Subcutaneous abdominal adipose tissue (tissue), 5 donors: ENCODE measurements at regions not wholly inside any gene's neighbourhood (a gene's known extent, or its start where the extent isn't known, plus 50 kb on each side); places are given as distances from the start of the nearest gene placed in this dataset.

Source experiments
- H3K27ac ChIP-seq: one replicate; pipeline ENCODE4 v1.7.0; 2013; ENCODE audit warnings: low read depth, mild to moderate bottlenecking, inconsistent platforms, low read length, moderate library complexity
- H3K27me3 ChIP-seq, 5 donors: one replicate each; pipeline ENCODE4 v1.7.0; 2013; ENCODE audit warnings: low read length in 5 of 5, inconsistent platforms in 1 of 5; ENCODE audit not compliant: control insufficient read depth in 5 of 5, insufficient read depth in 4 of 5
- H3K36me3 ChIP-seq, 5 donors: one replicate each; pipeline ENCODE4 v1.7.0; 2013; ENCODE audit warnings: low read length in 5 of 5; ENCODE audit not compliant: control insufficient read depth in 5 of 5, insufficient read depth in 5 of 5
- H3K4me1 ChIP-seq, 5 donors: one replicate each; pipeline ENCODE4 v1.7.0; 2013; ENCODE audit warnings: low read length in 5 of 5, mild to moderate bottlenecking in 3 of 5, moderate library complexity in 1 of 5; ENCODE audit not compliant: control insufficient read depth in 5 of 5, insufficient read depth in 5 of 5
- H3K4me3 ChIP-seq, 5 donors: one replicate each; pipeline ENCODE4 v1.7.0; 2013; ENCODE audit warnings: low read length in 5 of 5, low read depth in 1 of 5
- H3K9ac ChIP-seq, 5 donors: one replicate each; pipeline ENCODE4 v1.7.0; 2013; ENCODE audit warnings: low read length in 5 of 5, mild to moderate bottlenecking in 4 of 5, moderate library complexity in 3 of 5
- H3K9me3 ChIP-seq, 5 donors: one replicate each; pipeline ENCODE4 v1.7.0; 2013; ENCODE audit warnings: low read length in 5 of 5; ENCODE audit not compliant: control insufficient read depth in 5 of 5
- donor health status: healthy.
- donor health status: healthy.
- donor health status: healthy.
- donor health status: healthy.
- donor health status: healthy.

DNA sequence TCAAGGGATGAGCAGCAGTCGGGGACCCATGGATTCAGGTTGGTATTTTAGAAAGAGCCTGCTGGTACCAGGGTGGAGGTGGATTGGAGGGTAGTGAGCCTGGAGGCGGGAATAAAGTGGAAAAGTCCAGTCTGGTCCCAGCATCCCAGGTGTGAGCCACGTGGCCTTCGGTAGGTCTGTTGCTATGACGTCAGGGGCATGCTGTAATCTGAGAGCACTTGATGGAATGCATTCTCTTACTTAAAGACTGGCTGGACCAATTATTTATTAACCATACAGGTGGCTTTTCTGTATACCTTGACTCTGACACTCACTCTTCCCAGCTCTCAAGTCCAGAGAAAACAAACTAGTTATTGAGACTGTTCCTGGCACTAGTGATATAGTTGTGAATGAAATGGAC is 389.9 kb upstream of the RGMA start:
- no peaks in the 10 kb centered on the region for H3K9me3 ChIP-seq
- H3K4me3 ChIP-seq, result no peak overlapping the region
- H3K9ac ChIP-seq, result no peak overlapping the region
- H3K36me3 ChIP-seq, result no peaks in the 10 kb centered on the region
- no peaks in the 10 kb centered on the region for H3K4me1 ChIP-seq
- no peaks in the 10 kb centered on the region for H3K27me3 ChIP-seq
- no peak overlapping the region for H3K27ac ChIP-seq

DNA sequence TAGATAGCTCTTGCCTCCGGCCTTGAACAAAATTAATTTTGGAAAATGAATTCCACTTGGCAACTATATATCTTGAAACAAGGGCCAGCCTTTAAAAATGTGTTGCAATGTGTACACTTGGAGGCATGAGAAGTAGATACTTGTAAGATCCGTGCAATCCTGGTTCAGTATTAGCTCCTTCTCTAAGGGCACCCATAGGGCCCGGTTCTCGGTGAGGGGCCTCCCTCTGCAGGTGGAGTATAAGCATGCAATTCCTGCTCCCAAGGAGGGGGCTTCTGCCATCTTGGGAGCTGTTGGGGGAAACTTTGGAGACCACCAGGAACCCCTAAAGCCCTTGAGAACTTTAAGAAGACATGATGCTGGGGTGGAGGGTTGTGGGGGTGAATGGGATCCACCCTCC is 388.7 kb upstream of the RGMA start:
- H3K36me3 ChIP-seq, result no peaks in the 10 kb centered on the region
- no peaks in the 10 kb centered on the region for H3K9me3 ChIP-seq
- no peak overlapping the region for H3K9ac ChIP-seq
- no peaks in the 10 kb centered on the region for H3K4me1 ChIP-seq
- no peaks in the 10 kb centered on the region for H3K27me3 ChIP-seq
- H3K4me3 ChIP-seq, result no peak overlapping the region
- H3K27ac ChIP-seq, result no peak overlapping the region

DNA sequence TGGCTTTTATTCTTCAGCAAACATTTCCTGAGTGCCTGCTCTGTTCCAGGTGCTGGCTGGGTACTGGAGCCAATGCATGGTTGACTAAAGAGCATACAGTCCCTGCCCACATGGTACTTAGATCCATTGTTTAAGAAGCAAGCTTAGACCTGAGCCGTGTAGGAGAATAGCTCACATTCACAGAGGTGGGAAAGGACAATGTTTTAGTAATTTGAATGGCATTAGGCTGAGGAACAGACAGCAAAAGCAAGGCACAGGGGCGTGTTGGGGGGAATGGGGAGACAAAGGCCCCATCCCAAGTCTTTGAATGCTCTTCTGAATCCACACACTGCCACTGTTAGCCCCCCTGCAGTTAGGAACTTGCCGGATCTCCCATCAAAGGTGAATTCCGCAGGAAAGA is 388.2 kb upstream of the RGMA start:
- H3K36me3 ChIP-seq, result no peaks in the 10 kb centered on the region
- no peaks in the 10 kb centered on the region for H3K27me3 ChIP-seq
- no peak overlapping the region for H3K4me3 ChIP-seq
- H3K4me1 ChIP-seq, result no peaks in the 10 kb centered on the region
- no peaks in the 10 kb centered on the region for H3K9me3 ChIP-seq
- H3K27ac ChIP-seq, result no peak overlapping the region
- H3K9ac ChIP-seq, result no peak overlapping the region

DNA sequence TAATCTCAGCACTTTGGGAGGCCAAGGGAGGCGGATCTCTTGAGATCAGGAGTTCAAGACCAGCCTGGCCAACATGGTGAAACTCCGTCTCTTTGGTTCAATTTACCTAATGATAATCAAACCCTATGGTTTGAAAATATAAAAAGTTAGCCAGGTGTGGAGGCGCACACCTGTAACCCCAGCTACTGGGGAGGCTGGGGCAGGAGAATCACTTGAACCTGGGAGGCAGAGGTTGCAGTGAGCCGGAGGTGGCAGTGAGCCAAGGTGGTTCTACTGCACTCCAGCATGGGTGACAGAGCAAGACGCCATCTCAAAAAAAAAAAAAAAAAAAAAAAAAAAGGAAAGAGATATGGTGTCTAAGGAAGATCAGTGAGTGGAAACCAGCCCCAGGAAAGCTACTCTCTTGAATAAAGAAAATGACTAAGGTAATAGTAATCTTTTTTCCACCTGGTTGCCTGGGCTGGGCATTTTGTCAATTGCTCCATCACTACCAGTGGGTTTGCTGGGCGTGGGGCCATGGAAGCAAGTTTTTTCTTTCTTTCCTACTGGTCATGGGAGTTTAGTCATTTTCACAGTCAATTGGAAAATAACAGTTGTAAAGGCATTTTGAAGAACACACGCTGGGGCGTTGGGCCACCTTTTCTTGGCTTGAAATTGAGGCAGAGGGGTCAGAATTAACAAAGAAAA is 387.6 kb upstream of the RGMA start:
- no peaks in the 10 kb centered on the region for H3K27me3 ChIP-seq
- H3K9me3 ChIP-seq, result no peaks in the 10 kb centered on the region
- no peak overlapping the region for H3K9ac ChIP-seq
- no peaks in the 10 kb centered on the region for H3K36me3 ChIP-seq
- H3K27ac ChIP-seq, result no peak overlapping the region
- H3K4me3 ChIP-seq, result no peak overlapping the region
- H3K4me1 ChIP-seq, result no peaks in the 10 kb centered on the region

DNA sequence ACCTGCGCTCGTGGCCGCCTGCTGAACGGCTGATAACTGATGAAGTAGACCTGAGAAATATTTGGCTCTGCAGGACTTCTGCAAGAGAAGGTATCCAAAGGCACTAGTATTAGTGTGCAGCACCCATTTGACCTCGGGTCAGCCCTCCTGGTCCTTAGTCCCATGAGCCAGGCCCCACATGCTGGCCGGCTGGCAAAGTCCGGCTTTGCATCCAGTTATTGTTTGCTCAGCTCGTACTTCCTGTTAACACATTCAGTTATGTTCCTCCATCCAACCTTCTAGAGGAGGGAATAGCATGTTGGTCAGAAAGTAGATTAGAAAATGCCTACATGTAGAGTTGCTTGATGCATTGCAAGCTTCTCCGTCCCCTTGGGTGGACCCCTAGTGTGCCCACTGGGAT is 385.7 kb upstream of the RGMA start:
- Histone ChIP-seq H3K27ac (no peak overlapping the region), H3K27me3 (no peaks in the 10 kb centered on the region), H3K36me3 (no peaks in the 10 kb centered on the region), H3K4me1 (no peaks in the 10 kb centered on the region), H3K4me3 (no peak overlapping the region), H3K9me3 (no peaks in the 10 kb centered on the region), H3K9ac (no peak overlapping the region)

DNA sequence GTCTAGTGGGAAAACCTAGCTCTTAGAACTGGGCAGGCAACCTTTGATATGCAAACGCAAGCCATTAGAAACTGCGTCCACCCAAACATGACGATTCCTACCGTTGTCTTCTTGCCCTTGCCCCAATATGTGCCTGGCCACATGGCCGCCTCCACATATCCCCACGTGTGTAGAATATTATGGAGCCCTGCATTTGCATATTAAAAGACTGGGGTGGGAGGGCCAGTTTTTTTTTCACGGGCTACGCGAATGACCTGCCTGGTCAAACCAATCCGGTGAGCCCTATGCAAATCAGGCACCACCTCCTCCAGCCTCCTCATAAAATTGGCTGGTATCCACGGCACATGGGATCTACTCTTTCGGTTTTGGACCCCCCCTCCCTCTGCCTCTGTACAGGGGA is 381.0 kb upstream of the RGMA start:
- Histone ChIP-seq H3K36me3 (no peaks in the 10 kb centered on the region), H3K9ac (no peak overlapping the region), H3K4me3 (no peak overlapping the region), H3K27me3 (no peaks in the 10 kb centered on the region), H3K9me3 (no peaks in the 10 kb centered on the region), H3K4me1 (no peaks in the 10 kb centered on the region), H3K27ac (no peak overlapping the region)

DNA sequence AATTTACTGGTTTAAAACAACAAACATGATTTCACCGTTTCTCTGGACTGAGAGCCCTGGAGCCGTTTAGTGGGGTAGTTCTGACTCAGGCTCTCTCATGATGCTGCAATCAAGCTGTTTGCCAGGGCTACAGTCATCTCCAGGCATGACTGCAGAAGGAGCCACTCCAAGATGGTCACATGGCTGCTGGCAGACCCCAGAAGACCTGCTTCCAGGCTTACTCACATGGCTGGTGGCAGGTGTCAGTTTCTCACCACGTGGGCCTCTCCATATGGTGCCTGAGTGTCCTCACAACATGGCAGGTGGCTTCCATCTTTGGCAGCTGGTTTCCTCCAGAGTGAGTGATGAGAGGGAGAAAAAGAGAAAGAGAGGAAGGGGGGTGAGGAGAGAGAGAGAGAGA is 378.3 kb upstream of the RGMA start:
- Histone ChIP-seq H3K9me3 (no peaks in the 10 kb centered on the region), H3K4me3 (no peak overlapping the region), H3K36me3 (no peaks in the 10 kb centered on the region), H3K4me1 (no peaks in the 10 kb centered on the region), H3K27me3 (no peaks in the 10 kb centered on the region), H3K9ac (no peak overlapping the region), H3K27ac (no peak overlapping the region)

DNA sequence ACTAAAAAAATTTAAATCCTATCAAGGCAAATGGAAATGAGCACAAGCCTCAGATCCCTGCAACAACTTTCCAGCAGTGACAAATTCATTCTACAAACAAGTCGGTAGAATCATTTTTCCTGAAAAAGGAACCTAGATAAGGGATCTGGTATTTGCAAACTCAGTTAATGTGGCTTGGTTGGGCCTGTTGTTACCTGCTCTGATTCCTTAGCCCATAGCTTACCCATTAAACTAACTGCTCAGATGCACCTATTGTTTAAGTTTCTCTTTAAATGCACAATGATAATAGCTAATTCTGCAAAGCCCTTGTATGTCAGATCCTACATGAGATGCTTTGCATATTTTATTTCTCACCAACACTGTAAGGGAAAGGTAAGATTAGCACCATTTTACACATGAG is 377.4 kb upstream of the RGMA start:
- Histone ChIP-seq H3K27ac (no peak overlapping the region), H3K27me3 (no peaks in the 10 kb centered on the region), H3K36me3 (no peaks in the 10 kb centered on the region), H3K4me1 (no peaks in the 10 kb centered on the region), H3K9me3 (no peaks in the 10 kb centered on the region), H3K9ac (no peak overlapping the region), H3K4me3 (no peak overlapping the region)

DNA sequence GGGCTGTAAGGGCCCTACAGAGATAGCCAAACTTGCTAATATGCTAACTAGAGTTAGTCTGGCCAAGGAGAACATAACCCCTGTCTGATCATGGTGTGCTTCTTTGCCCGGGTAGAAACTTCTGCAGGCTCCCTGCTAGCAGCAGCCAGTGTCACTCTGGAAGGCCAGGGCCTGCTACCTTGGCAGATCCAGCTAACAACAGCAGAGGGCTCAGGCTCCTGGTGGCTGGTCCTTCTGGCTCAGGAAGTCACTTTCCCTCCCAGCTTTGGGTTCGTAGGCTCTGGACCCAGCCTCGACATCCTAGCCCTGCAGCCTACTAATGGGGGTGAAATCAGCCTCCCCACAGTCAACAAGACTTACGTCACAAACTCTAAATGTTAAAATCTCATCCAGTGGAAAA is 373.7 kb upstream of the RGMA start:
- H3K9ac ChIP-seq, result no peak overlapping the region
- no peaks in the 10 kb centered on the region for H3K4me1 ChIP-seq
- no peaks in the 10 kb centered on the region for H3K27me3 ChIP-seq
- no peak overlapping the region for H3K4me3 ChIP-seq
- H3K9me3 ChIP-seq, result no peaks in the 10 kb centered on the region
- no peaks in the 10 kb centered on the region for H3K36me3 ChIP-seq
- no peak overlapping the region for H3K27ac ChIP-seq

DNA sequence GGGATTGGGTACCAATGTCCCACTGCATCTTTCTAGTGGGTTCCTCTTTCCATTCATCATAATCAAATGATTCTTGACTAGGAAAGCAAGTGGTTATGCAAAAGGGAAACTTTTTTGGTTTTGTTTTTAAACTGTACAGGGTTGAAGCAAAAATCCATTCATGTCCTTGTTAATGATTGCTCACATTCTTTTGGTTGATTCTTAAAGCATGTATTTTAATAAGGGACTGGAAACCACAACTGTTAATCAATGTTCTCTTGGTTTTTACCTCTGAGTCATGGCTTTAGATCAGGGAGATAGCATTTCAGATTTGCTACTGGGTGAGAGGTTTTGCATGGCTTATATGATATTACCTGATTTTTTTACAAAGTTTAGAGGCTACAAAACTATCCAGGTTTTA is 371.7 kb upstream of the RGMA start:
- no peaks in the 10 kb centered on the region for H3K9me3 ChIP-seq
- H3K27me3 ChIP-seq, result no peaks in the 10 kb centered on the region
- no peak overlapping the region for H3K27ac ChIP-seq
- no peaks in the 10 kb centered on the region for H3K4me1 ChIP-seq
- no peaks in the 10 kb centered on the region for H3K36me3 ChIP-seq
- H3K4me3 ChIP-seq, result no peak overlapping the region
- no peak overlapping the region for H3K9ac ChIP-seq

DNA sequence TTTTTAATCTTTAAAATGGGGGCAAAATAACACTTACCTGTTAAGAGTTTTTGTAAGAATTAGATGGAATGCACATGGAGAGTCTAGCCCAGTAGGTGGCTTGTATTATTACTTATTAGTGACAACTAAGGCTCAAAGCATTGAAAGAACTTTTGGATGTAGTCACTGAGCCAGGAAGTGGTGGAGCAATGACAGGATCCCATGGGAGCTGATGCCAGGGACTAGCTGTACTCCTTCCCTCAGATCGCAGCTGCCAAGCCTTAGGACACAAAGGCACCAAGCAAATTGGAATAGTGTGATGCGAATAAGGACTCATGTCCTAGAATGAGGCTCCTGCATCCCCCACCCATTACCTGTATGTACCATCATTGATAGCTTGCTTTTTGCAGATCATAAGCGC is 370.4 kb upstream of the RGMA start:
- H3K27me3 ChIP-seq, result no peaks in the 10 kb centered on the region
- no peaks in the 10 kb centered on the region for H3K36me3 ChIP-seq
- no peak overlapping the region for H3K27ac ChIP-seq
- no peaks in the 10 kb centered on the region for H3K9me3 ChIP-seq
- H3K9ac ChIP-seq, result no peak overlapping the region
- no peak overlapping the region for H3K4me3 ChIP-seq
- no peaks in the 10 kb centered on the region for H3K4me1 ChIP-seq
